ENCODE measurements at regions not wholly inside any gene's neighbourhood (a gene's known extent, or its start where the extent isn't known, plus 50 kb on each side); places are given as distances from the start of the nearest gene placed in this dataset.

DNA sequence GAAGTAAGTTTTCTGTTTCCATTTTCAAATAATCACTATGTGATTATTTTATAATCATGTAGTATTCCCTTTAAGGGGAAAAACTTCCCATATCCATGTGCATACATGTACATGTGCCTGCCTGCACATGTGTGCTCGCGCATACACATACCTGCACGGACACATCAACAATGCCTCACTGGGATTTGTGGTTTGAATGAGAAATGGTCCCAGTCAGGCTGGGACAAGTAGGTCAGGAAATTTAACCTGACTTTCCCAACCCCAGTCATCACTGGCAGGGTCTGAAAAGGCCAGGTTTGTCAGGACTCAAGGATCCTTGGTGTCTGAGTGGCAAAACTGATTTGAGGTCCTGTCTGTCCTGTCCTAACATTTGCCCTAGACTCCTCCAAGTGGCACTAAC, 109.3 kb upstream of the MRPS22 start:
- Histone ChIP-seq H2AFZ (ENCODE audit: low read length) (no peak overlapping the region), H3K4me1 (ENCODE audit: insufficient read depth, low read length, poor library complexity, severe bottlenecking) (no peaks in the 10 kb centered on the region), H3K9me2 (ENCODE audit: insufficient read depth, low read length) (no peaks in the 10 kb centered on the region), H3K9me3 (ENCODE audit: low read length) (no peaks in the 10 kb centered on the region), H3K36me3 (ENCODE audit: insufficient read depth, low read length) (no peaks in the 10 kb centered on the region), H4K20me1 (ENCODE audit: insufficient read depth, low read length) (no peaks in the 10 kb centered on the region), H3K4me3 (ENCODE audit: low read depth, low read length, poor library complexity, severe bottlenecking) (no peak overlapping the region), H3K79me2 (ENCODE audit: insufficient read depth, low read depth, low read length) (no peaks in the 10 kb centered on the region), H3K4me2 (ENCODE audit: low read length) (no peak overlapping the region), H3K27ac (ENCODE audit: low read depth, low read length, poor library complexity, severe bottlenecking) (no peak overlapping the region)
- TF ChIP-seq, protein P1, sequence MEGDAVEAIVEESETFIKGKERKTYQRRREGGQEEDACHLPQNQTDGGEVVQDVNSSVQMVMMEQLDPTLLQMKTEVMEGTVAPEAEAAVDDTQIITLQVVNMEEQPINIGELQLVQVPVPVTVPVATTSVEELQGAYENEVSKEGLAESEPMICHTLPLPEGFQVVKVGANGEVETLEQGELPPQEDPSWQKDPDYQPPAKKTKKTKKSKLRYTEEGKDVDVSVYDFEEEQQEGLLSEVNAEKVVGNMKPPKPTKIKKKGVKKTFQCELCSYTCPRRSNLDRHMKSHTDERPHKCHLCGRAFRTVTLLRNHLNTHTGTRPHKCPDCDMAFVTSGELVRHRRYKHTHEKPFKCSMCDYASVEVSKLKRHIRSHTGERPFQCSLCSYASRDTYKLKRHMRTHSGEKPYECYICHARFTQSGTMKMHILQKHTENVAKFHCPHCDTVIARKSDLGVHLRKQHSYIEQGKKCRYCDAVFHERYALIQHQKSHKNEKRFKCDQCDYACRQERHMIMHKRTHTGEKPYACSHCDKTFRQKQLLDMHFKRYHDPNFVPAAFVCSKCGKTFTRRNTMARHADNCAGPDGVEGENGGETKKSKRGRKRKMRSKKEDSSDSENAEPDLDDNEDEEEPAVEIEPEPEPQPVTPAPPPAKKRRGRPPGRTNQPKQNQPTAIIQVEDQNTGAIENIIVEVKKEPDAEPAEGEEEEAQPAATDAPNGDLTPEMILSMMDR (conservative IDR thresholded peaks at IDR 0.05; ENCODE audit: low read length) = no peak
- TF ChIP-seq EZH2phosphoT487 (IDR thresholded peaks at IDR 0.05; ENCODE audit: borderline replicate concordance, low read depth, low read length) = no peak
- ChIA-PET POLR2A (no interaction called here), CTCF (ENCODE audit: unreplicated experiment) (no interaction called here)
- no TSS peak for BruUV-seq (replicated peaks)
- intact Hi-C loops (cut with micrococcal nuclease; ENCODE audit: unreplicated experiment) = no loop called here
- DNase-seq (ENCODE audit: low spot score) = no peak

DNA sequence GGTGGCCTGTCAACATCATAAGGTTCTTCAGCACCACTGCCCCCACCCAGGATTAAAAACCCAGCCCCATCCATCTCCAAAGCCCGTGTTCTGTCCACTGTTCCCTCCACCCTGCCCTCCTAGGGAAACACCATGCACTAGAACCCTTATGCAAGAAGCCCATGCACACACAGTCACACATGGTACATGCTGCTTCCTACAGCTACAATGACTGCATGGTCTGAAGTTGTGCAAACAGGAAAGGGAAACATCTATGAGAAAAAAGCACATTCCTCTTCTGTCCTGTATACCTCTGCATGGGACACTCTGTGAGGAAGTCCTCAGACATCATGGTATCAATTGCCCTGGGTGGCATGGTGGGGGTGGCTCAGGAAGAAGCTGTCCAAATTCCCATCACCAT, 108.6 kb upstream of the MRPS22 start:
- no peak overlapping the region for H3K27ac ChIP-seq (ENCODE audit: low read depth, low read length, poor library complexity, severe bottlenecking)
- no peaks in the 10 kb centered on the region for H3K36me3 ChIP-seq (ENCODE audit: insufficient read depth, low read length)
- H4K20me1 ChIP-seq (ENCODE audit: insufficient read depth, low read length) = no peaks in the 10 kb centered on the region
- no peaks in the 10 kb centered on the region for H3K4me1 ChIP-seq (ENCODE audit: insufficient read depth, low read length, poor library complexity, severe bottlenecking)
- no peaks in the 10 kb centered on the region for H3K9me2 ChIP-seq (ENCODE audit: insufficient read depth, low read length)
- POLR2A ChIA-PET = no interaction called here
- BruUV-seq (replicated peaks) = no TSS peak
- no peaks in the 10 kb centered on the region for H3K9me3 ChIP-seq (ENCODE audit: low read length)
- intact Hi-C loops (cut with micrococcal nuclease; ENCODE audit: unreplicated experiment) = no loop called here
- CTCF ChIA-PET (ENCODE audit: unreplicated experiment) = no interaction called here
- H3K4me2 ChIP-seq (ENCODE audit: low read length) = no peak overlapping the region
- no peak overlapping the region for H3K4me3 ChIP-seq (ENCODE audit: low read depth, low read length, poor library complexity, severe bottlenecking)
- no peak for DNase-seq (ENCODE audit: low spot score)
- no peak overlapping the region for H2AFZ ChIP-seq (ENCODE audit: low read length)
- TF ChIP-seq, protein P1 (conservative IDR thresholded peaks at IDR 0.05; ENCODE audit: low read length) = no peak
- no peak for TF ChIP-seq EZH2phosphoT487 (IDR thresholded peaks at IDR 0.05; ENCODE audit: borderline replicate concordance, low read depth, low read length)
- no peaks in the 10 kb centered on the region for H3K79me2 ChIP-seq (ENCODE audit: insufficient read depth, low read depth, low read length)

DNA sequence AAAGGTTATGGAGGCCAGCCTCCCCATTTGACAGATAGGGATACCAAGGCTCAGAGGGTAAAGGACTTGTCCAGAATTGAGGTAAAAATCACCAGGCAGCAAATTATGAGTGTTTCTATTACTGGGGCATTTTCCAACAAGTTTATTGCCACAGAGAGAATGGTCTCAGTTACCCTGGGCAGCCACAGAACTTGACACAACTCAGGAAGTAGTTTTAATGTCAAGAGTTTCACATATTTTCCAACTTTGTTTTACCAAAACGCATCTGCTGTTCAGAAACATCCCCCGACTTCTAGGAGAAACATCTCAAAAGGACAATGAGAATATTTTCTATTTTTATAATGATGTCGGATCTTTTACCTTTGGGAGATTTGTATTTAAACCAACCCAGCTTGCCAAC, 107.5 kb upstream of the MRPS22 start:
- H2AFZ ChIP-seq (ENCODE audit: low read length) = no peak overlapping the region
- H3K4me1 ChIP-seq (ENCODE audit: insufficient read depth, low read length, poor library complexity, severe bottlenecking) = no peaks in the 10 kb centered on the region
- DNase-seq (ENCODE audit: low spot score) = no peak
- no peak overlapping the region for H3K4me2 ChIP-seq (ENCODE audit: low read length)
- H4K20me1 ChIP-seq (ENCODE audit: insufficient read depth, low read length) = no peaks in the 10 kb centered on the region
- CTCF ChIA-PET (ENCODE audit: unreplicated experiment) = no interaction called here
- H3K27ac ChIP-seq (ENCODE audit: low read depth, low read length, poor library complexity, severe bottlenecking) = no peak overlapping the region
- no peak overlapping the region for H3K4me3 ChIP-seq (ENCODE audit: low read depth, low read length, poor library complexity, severe bottlenecking)
- intact Hi-C loops (cut with micrococcal nuclease; ENCODE audit: unreplicated experiment) = no loop called here
- H3K9me3 ChIP-seq (ENCODE audit: low read length) = no peaks in the 10 kb centered on the region
- POLR2A ChIA-PET = no interaction called here
- no peaks in the 10 kb centered on the region for H3K36me3 ChIP-seq (ENCODE audit: insufficient read depth, low read length)
- no peak for TF ChIP-seq EZH2phosphoT487 (IDR thresholded peaks at IDR 0.05; ENCODE audit: borderline replicate concordance, low read depth, low read length)
- TF ChIP-seq, protein P1 (conservative IDR thresholded peaks at IDR 0.05; ENCODE audit: low read length) = no peak
- no TSS peak for BruUV-seq (replicated peaks)
- H3K9me2 ChIP-seq (ENCODE audit: insufficient read depth, low read length) = no peaks in the 10 kb centered on the region
- no peaks in the 10 kb centered on the region for H3K79me2 ChIP-seq (ENCODE audit: insufficient read depth, low read depth, low read length)
